Ishikawa (cell line): ENCODE measurements at regions not wholly inside any gene's neighbourhood (a gene's known extent, or its start where the extent isn't known, plus 50 kb on each side); places are given as distances from the start of the nearest gene placed in this dataset.

Source experiments
- CEBPB ChIP-seq: IDR thresholded peaks from 2 replicates; pipeline ENCODE4 v1.6.1; 2012
- CREB1 ChIP-seq: IDR thresholded peaks from 2 replicates; pipeline ENCODE4 v1.6.1; 2012; ENCODE audit warnings: low read depth
- EGR1 ChIP-seq: IDR thresholded peaks from 2 replicates; pipeline ENCODE4 v1.6.1; 2012
- EP300 ChIP-seq: IDR thresholded peaks from 2 replicates; pipeline ENCODE4 v1.6.1; 2012; ENCODE audit warnings: borderline replicate concordance
- FOXM1 ChIP-seq: IDR thresholded peaks from 2 replicates; pipeline ENCODE4 v1.6.1; 2012; ENCODE audit warnings: low read depth, borderline replicate concordance
- MAX ChIP-seq: IDR thresholded peaks from 2 replicates; pipeline ENCODE4 v1.6.1; 2012
- NFIC ChIP-seq: IDR thresholded peaks from 2 replicates; pipeline ENCODE4 v1.6.1; 2012
- RAD21 ChIP-seq: IDR thresholded peaks from 2 replicates; pipeline ENCODE4 v1.6.1; 2012; ENCODE audit warnings: low read depth
- REST ChIP-seq: IDR thresholded peaks from 2 replicates; pipeline ENCODE4 v1.6.1; 2012; ENCODE audit warnings: low read depth, mild to moderate bottlenecking
- TAF1 ChIP-seq: IDR thresholded peaks from 2 replicates; pipeline ENCODE4 v1.6.1; 2012; ENCODE audit warnings: low read depth, mild to moderate bottlenecking
- TCF12 ChIP-seq: IDR thresholded peaks from 2 replicates; pipeline ENCODE4 v1.6.1; 2012; ENCODE audit warnings: low read depth
- TEAD4 ChIP-seq: IDR thresholded peaks from 2 replicates; pipeline ENCODE4 v1.6.1; 2012
- USF1 ChIP-seq: IDR thresholded peaks from 2 replicates; pipeline ENCODE4 v1.6.1; 2012
- YY1 ChIP-seq: IDR thresholded peaks from 2 replicates; pipeline ENCODE4 v1.6.1; 2012; ENCODE audit warnings: low read depth
- ZBTB7A ChIP-seq: IDR thresholded peaks from 2 replicates; pipeline ENCODE4 v1.6.1; 2012; ENCODE audit warnings: low read depth

- TF ChIP-seq EGR1 (no peak), RAD21 (no peak), NFIC (no peak), TAF1 (no peak), FOXM1 (no peak), TCF12 (no peak), REST (no peak), YY1 (no peak), EP300 (no peak), CREB1 (no peak), USF1 (no peak), MAX (no peak), ZBTB7A (no peak), TEAD4 (no peak), CEBPB (no peak)
Observed at GRCh38 chr2:36245651-36246050, 109.9 kb upstream of the CRIM1 start.

- TF ChIP-seq USF1: no peak
- TF ChIP-seq RAD21: no peak
- TF ChIP-seq MAX: no peak
- TF ChIP-seq CEBPB: no peak
- TF ChIP-seq EP300: no peak
- TF ChIP-seq FOXM1: no peak
- TF ChIP-seq REST: no peak
- TF ChIP-seq TAF1: no peak
- no peak for TF ChIP-seq CREB1
- no peak for TF ChIP-seq EGR1
- no peak for TF ChIP-seq NFIC
- no peak for TF ChIP-seq TEAD4
- no peak for TF ChIP-seq YY1
- TF ChIP-seq TCF12: no peak
- TF ChIP-seq ZBTB7A: no peak
Observed at GRCh38 chr2:36238106-36238505, 117.5 kb upstream of the CRIM1 start.

- TF ChIP-seq TEAD4: no peak
- TF ChIP-seq RAD21: no peak
- no peak for TF ChIP-seq EGR1
- TF ChIP-seq REST: no peak
- no peak for TF ChIP-seq USF1
- TF ChIP-seq YY1: no peak
- TF ChIP-seq ZBTB7A: no peak
- TF ChIP-seq MAX: no peak
- no peak for TF ChIP-seq NFIC
- no peak for TF ChIP-seq CEBPB
- TF ChIP-seq CREB1: no peak
- TF ChIP-seq TAF1: no peak
- no peak for TF ChIP-seq FOXM1
- TF ChIP-seq EP300: no peak
- no peak for TF ChIP-seq TCF12
Observed at GRCh38 chr2:36235882-36236281, 119.7 kb upstream of the CRIM1 start.

- TF ChIP-seq TCF12 (no peak), ZBTB7A (no peak), CREB1 (no peak), REST (no peak), YY1 (no peak), EGR1 (no peak), MAX (no peak), RAD21 (no peak), EP300 (no peak), TAF1 (no peak), FOXM1 (no peak), NFIC (no peak), CEBPB (no peak), TEAD4 (no peak), USF1 (no peak)
Observed at GRCh38 chr2:36235426-36235825, 120.2 kb upstream of the CRIM1 start.
